ENCODE measurements at regions not wholly inside any gene's neighbourhood (a gene's known extent, or its start where the extent isn't known, plus 50 kb on each side); places are given as distances from the start of the nearest gene placed in this dataset.
"Not testable (repeated sequence)": the region's sequence is repeated elsewhere in the genome, so short reads cannot be mapped to it uniquely, and the experiment has no call there.

DNA sequence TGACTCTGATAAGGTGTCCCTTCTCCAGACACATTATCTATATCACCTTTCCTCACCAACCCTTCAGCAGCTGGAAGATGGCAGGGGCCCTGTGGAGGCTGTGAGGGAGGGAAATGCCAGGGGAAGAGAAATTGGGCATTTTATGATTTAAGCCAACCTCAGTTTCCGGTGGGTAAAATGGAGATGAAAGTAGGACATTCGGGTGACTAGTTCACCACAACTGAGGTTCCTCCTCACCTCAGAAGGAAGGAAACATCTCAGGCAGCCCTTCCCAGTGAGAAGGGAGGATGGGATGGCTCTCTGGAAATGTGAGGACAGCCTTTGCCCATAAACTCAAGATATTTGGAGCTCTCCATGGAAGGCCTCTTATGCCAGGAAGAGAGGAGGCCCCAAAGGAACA lies 251.5 kb downstream of the MID1IP1 start:
- H3K4me3 ChIP-seq (ENCODE audit: low read length): no peak overlapping the region
- no peaks in the 10 kb centered on the region for H3K9me3 ChIP-seq (replicated peaks; ENCODE audit: control insufficient read depth, low read depth, low read length)
- H3K27me3 ChIP-seq (ENCODE audit: control insufficient read depth, insufficient read depth, low read length): peaks cover 28% of the 10 kb centered on the region
- no peak for DNase-seq
- H3K27ac ChIP-seq (ENCODE audit: low read length): no peak overlapping the region
- no peaks in the 10 kb centered on the region for H3K36me3 ChIP-seq (ENCODE audit: control insufficient read depth, insufficient read depth, low read length)
- WGBS (ENCODE audit: insufficient coverage): no CpG with 5 or more reads among the region's 2 CpGs
- H3K4me1 ChIP-seq (ENCODE audit: control insufficient read depth, insufficient read depth, low read length): peaks cover 6% of the 10 kb centered on the region

DNA sequence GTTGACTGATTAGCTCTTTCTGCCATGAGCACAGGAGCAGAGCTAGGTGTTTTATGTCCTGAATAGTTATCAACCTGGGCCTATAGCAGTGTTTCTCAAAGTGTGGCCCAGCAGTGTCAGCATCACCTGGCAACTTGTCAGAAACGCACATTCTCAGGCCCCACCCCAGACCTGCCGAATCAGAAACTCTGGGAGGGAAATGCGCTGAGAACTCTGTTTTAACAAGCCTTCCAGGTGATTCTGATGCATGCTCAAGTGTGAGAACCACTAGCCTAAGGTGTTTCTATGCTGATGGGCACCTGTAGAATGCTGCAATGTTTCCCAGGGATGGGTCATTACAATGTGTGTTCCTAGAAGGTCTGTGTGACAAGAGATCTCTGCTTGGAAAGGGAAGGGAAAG lies 257.5 kb downstream of the MID1IP1 start:
- H3K9me3 ChIP-seq (replicated peaks; ENCODE audit: control insufficient read depth, low read depth, low read length): peaks cover 5% of the 10 kb centered on the region
- no peak overlapping the region for H3K4me3 ChIP-seq (ENCODE audit: low read length)
- H3K36me3 ChIP-seq (ENCODE audit: control insufficient read depth, insufficient read depth, low read length): no peaks in the 10 kb centered on the region
- DNase-seq: no peak
- peaks cover 20% of the 10 kb centered on the region for H3K27me3 ChIP-seq (ENCODE audit: control insufficient read depth, insufficient read depth, low read length)
- no peaks in the 10 kb centered on the region for H3K4me1 ChIP-seq (ENCODE audit: control insufficient read depth, insufficient read depth, low read length)
- 79% methylated on average over 3 of the region's 3 CpGs for WGBS (ENCODE audit: insufficient coverage)
- H3K27ac ChIP-seq (ENCODE audit: low read length): no peak overlapping the region

DNA sequence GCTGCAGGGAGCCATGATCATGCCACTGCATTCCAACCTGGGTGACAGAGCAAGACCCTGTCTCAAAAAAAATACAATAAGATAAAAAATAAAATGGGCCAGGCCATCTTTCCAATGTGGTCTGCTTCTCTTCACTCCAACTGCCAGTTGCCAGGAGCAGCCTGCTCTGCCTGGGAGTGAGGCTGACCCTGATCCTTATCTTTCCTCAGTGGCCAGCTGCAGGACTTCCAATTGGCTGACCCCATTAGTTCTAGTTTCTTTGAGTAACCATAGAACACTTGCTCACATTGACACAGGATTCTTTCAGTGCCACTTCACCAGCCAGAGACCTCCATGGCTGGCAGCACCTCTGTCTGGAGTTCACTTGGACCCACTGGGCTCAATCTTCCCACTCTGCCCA lies 258.6 kb downstream of the MID1IP1 start:
- no peak overlapping the region for H3K27ac ChIP-seq (ENCODE audit: low read length)
- DNase-seq: no peak
- no peak overlapping the region for H3K4me3 ChIP-seq (ENCODE audit: low read length)
- peaks cover 5% of the 10 kb centered on the region for H3K9me3 ChIP-seq (replicated peaks; ENCODE audit: control insufficient read depth, low read depth, low read length)
- peaks cover 23% of the 10 kb centered on the region for H3K27me3 ChIP-seq (ENCODE audit: control insufficient read depth, insufficient read depth, low read length)
- H3K4me1 ChIP-seq (ENCODE audit: control insufficient read depth, insufficient read depth, low read length): peaks cover under 1% of the 10 kb centered on the region
- no peaks in the 10 kb centered on the region for H3K36me3 ChIP-seq (ENCODE audit: control insufficient read depth, insufficient read depth, low read length)

DNA sequence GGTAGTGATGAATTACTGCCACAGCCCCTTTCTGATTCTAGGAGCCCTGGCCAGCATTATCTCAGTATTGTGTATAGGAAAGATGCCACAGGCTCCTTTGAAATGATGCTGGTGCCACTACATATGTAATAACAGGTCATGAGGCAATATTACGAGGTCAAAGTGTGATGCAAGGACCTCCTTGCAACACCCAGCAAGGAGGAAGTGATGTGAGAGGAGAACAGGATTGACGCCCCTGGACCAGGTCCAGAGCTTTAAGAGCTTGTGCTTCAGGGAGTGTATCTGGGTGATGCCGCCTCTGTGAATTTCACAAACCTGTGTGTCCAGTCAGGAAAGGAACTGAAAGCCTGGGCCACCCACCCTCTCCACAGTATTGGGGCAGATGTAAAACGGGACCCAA lies 261.8 kb downstream of the MID1IP1 start:
- DNase-seq: no peak
- WGBS (ENCODE audit: insufficient coverage): 80% methylated on average over 2 of the region's 4 CpGs

DNA sequence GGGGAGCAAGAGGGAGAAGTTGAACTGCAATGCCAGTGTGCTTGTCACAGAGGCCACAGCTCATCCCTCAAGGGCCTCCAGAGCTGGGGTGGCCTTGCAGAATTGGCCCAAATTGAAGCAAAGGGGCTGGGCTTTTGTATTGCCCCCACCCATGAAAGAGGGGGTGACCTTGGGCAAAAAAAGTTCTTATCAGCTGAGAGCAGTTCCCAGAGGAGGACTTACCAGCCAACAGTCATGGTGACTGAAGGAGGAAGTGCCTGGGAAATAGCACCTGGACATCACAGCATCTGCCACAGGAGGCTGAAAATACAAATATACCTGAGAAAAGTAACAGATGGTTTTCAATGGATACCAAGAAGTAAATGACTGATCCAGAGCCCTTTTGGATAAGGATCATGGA lies 262.4 kb downstream of the MID1IP1 start:
- no peaks in the 10 kb centered on the region for H3K36me3 ChIP-seq (ENCODE audit: control insufficient read depth, insufficient read depth, low read length)
- H3K9me3 ChIP-seq (replicated peaks; ENCODE audit: control insufficient read depth, low read depth, low read length): peaks cover 5% of the 10 kb centered on the region
- H3K27ac ChIP-seq (ENCODE audit: low read length): no peak overlapping the region
- H3K4me3 ChIP-seq (ENCODE audit: low read length): no peak overlapping the region
- no peak for DNase-seq
- H3K27me3 ChIP-seq (ENCODE audit: control insufficient read depth, insufficient read depth, low read length): peaks cover 19% of the 10 kb centered on the region
- peaks cover 4% of the 10 kb centered on the region for H3K4me1 ChIP-seq (ENCODE audit: control insufficient read depth, insufficient read depth, low read length)

More for the DNA sequence above, 261.8 kb downstream of the MID1IP1 start:
- Histone ChIP-seq H3K9me3 (replicated peaks; ENCODE audit: control insufficient read depth, low read depth, low read length) (peaks cover 5% of the 10 kb centered on the region), H3K36me3 (ENCODE audit: control insufficient read depth, insufficient read depth, low read length) (no peaks in the 10 kb centered on the region), H3K27me3 (ENCODE audit: control insufficient read depth, insufficient read depth, low read length) (peaks cover 22% of the 10 kb centered on the region), H3K4me3 (ENCODE audit: low read length) (no peak overlapping the region), H3K4me1 (ENCODE audit: control insufficient read depth, insufficient read depth, low read length) (peaks cover 4% of the 10 kb centered on the region), H3K27ac (ENCODE audit: low read length) (no peak overlapping the region)

DNA sequence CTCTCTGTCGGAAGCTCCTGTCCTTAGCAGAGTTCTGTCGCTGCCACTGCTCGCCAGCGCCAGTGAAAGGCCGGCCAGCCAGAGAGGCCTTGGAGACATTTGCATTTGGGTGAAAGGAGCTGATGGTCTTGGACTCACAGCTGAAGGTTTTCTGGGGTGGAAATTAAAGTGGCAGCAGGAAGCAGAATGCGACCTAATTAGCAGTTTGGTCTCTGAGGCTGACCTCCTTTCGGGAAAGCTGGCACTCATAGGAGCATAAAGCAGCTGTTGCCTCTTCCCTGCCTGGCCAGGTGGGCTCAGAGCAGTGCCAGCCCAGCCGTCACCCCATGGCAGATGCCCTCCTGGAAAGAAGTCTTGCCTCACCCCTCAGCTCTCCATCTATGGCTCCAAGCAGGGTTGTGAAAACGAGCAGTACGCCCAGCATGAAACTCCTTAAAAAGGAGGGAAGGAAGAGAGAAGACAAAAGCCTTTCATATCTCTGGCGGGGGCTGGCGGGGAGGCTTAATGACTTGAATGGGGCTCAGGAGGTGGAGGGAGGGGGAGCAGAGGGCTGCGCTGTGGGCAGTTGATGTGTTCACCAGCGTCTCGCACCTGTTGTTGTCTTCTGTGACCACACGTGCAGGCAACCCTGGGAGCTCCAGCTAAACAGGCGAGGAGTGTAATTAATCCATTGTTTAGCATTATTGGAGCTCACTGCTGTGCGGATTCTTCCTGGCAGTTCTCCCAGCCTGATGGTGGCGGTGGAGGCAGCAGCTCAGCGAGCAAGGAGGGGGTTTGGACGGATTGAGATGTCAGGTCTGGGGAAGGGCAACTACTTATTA lies 264.0 kb downstream of the MID1IP1 start:
- peak overlapping the region; percentile 7 for H3K27ac ChIP-seq (ENCODE audit: low read length)

DNA sequence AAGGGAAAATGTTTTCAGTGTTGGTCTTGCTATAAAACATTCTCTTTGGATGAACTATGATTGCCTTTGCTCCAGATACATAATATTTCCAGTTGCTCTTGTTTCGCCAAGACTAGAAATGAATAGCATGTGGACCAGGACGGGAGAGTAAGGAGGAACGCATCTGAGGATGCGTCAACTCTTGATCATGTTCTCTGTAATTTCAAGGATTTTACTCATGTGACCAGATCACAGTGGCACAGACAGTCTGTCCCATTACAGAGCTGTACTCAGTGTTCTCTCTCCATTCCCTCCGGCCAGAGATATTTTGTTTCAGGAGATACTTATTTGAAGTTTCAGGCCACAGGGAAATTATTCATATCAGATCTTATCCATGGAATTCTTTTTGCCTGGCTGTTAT lies 266.6 kb downstream of the MID1IP1 start:
- peak; percentile 17 for DNase-seq
- Histone ChIP-seq H3K4me3 (ENCODE audit: low read length) (no peak overlapping the region), H3K36me3 (ENCODE audit: control insufficient read depth, insufficient read depth, low read length) (no peaks in the 10 kb centered on the region), H3K27me3 (ENCODE audit: control insufficient read depth, insufficient read depth, low read length) (peaks cover 14% of the 10 kb centered on the region), H3K4me1 (ENCODE audit: control insufficient read depth, insufficient read depth, low read length) (peaks cover 4% of the 10 kb centered on the region), H3K9me3 (replicated peaks; ENCODE audit: control insufficient read depth, low read depth, low read length) (no peaks in the 10 kb centered on the region), H3K27ac (ENCODE audit: low read length) (no peak overlapping the region)
- WGBS (ENCODE audit: insufficient coverage): 56% methylated on average over 3 of the region's 5 CpGs

More for the DNA sequence above, 264.0 kb downstream of the MID1IP1 start:
- H3K4me1 ChIP-seq (ENCODE audit: control insufficient read depth, insufficient read depth, low read length): peaks cover 4% of the 10 kb centered on the region
- no peak overlapping the region for H3K4me3 ChIP-seq (ENCODE audit: low read length)
- H3K36me3 ChIP-seq (ENCODE audit: control insufficient read depth, insufficient read depth, low read length): no peaks in the 10 kb centered on the region
- WGBS (ENCODE audit: insufficient coverage): 44% methylated on average over 14 of the region's 21 CpGs
- peaks cover 5% of the 10 kb centered on the region for H3K9me3 ChIP-seq (replicated peaks; ENCODE audit: control insufficient read depth, low read depth, low read length)
- peaks cover 15% of the 10 kb centered on the region for H3K27me3 ChIP-seq (ENCODE audit: control insufficient read depth, insufficient read depth, low read length)
- DNase-seq: peak; percentile 76

DNA sequence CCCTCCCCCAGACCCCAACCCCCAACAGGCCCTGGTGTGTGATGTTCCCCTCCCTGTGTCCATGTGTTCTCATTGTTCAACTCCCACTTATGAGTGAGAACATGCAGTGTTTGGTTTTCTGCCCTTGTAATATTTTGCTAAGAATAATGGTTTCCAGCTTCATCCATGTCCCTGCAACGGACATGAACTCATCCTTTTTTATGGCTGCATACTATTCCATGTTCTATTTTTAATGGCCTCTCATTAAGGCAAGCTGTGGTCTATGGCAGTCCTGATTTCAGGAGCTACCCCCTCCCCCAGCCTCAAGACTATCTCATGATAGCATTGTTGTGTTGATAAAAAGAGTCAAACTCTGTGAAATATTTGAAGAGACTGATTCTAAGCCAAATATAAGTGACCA lies 267.4 kb downstream of the MID1IP1 start:
- not testable (repeated sequence) for H3K27ac ChIP-seq (ENCODE audit: low read length); DNase-seq; H3K4me1 ChIP-seq (ENCODE audit: control insufficient read depth, insufficient read depth, low read length); H3K9me3 ChIP-seq (replicated peaks; ENCODE audit: control insufficient read depth, low read depth, low read length); H3K4me3 ChIP-seq (ENCODE audit: low read length); H3K36me3 ChIP-seq (ENCODE audit: control insufficient read depth, insufficient read depth, low read length)
- WGBS (ENCODE audit: insufficient coverage): 100% methylated on average over 1 of the region's 1 CpG
- peaks cover 14% of the 10 kb centered on the region for H3K27me3 ChIP-seq (ENCODE audit: control insufficient read depth, insufficient read depth, low read length)

DNA sequence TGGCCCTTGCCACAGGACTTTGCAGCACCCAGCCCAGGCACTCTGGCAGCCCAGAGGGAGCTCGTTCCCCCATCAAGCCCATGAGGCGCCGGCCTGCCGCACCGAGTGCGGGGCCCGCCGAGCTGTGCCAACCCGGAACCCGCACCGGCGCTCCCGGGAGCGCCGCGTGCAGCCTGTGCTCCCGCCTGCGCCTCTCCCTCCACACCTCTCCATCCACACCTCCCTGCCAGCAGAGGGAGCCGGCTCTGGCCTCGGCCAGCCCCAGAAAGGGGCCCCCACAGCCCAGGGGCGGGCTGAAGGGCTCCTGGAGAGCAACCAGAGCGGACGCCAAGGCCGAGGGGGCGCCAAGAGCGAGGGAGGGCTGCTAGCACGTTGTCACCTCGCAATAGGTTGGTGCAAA lies 268.8 kb downstream of the MID1IP1 start:
- H3K4me1 ChIP-seq (ENCODE audit: control insufficient read depth, insufficient read depth, low read length): peaks cover 1% of the 10 kb centered on the region
- peaks cover 9% of the 10 kb centered on the region for H3K27me3 ChIP-seq (ENCODE audit: control insufficient read depth, insufficient read depth, low read length)
- no peak overlapping the region for H3K4me3 ChIP-seq (ENCODE audit: low read length)
- H3K9me3 ChIP-seq (replicated peaks; ENCODE audit: control insufficient read depth, low read depth, low read length): no peaks in the 10 kb centered on the region
- no peak overlapping the region for H3K27ac ChIP-seq (ENCODE audit: low read length)
- whole genome bisulfite sequencing (ENCODE audit: insufficient coverage): 74% methylated on average over 11 of the region's 28 CpGs
- DNase-seq: no peak
- H3K36me3 ChIP-seq (ENCODE audit: control insufficient read depth, insufficient read depth, low read length): no peaks in the 10 kb centered on the region

DNA sequence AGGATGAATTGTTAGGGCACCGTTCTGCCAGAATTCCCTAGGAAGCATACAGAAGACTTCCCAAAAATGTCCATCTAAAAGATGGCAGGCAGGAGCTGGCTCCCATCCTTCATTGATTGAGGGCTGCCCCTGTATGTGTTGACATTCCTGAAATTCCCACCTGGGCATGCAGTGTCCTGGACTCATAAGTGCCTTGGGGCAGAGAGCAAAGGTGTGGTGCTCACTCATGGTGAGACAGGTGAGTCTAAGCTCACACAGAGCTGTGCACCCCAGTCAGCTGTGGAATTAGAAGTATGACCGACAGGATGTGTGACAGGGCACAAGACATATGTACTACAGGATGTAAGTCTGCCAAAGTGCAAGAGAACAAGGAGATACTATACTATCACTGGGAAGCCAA lies 271.9 kb downstream of the MID1IP1 start:
- DNase-seq: no peak
- H3K9me3 ChIP-seq (replicated peaks; ENCODE audit: control insufficient read depth, low read depth, low read length): no peaks in the 10 kb centered on the region
- H3K4me1 ChIP-seq (ENCODE audit: control insufficient read depth, insufficient read depth, low read length): no peaks in the 10 kb centered on the region
- H3K36me3 ChIP-seq (ENCODE audit: control insufficient read depth, insufficient read depth, low read length): no peaks in the 10 kb centered on the region
- peaks cover 3% of the 10 kb centered on the region for H3K27me3 ChIP-seq (ENCODE audit: control insufficient read depth, insufficient read depth, low read length)
- WGBS (ENCODE audit: insufficient coverage): 50% methylated on average over 1 of the region's 2 CpGs
- no peak overlapping the region for H3K4me3 ChIP-seq (ENCODE audit: low read length)
- no peak overlapping the region for H3K27ac ChIP-seq (ENCODE audit: low read length)

DNA sequence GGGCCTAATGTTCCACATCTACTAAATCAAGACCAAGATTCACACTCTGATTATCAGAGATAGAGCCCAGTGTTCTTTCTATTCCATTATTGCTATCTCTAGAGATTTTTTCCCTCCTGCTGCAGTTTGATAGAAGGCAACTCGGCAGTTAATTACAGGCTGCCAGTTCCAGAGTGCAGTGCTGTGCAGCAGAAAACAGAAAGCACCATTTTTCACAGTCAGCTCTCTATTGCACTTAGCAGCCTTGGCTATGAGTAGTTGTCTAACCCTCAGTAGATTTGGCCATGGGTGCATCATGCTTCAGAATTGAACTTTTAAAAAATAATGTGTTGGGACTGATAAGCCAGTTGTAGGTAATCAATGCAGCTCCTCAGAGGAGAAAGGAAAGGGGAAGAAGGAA lies 295.3 kb downstream of the MID1IP1 start:
- Histone ChIP-seq H3K27me3 (ENCODE audit: control insufficient read depth, insufficient read depth, low read length) (peaks cover 3% of the 10 kb centered on the region), H3K9me3 (replicated peaks; ENCODE audit: control insufficient read depth, low read depth, low read length) (no peaks in the 10 kb centered on the region), H3K36me3 (ENCODE audit: control insufficient read depth, insufficient read depth, low read length) (no peaks in the 10 kb centered on the region), H3K4me3 (ENCODE audit: low read length) (no peak overlapping the region), H3K27ac (ENCODE audit: low read length) (no peak overlapping the region), H3K4me1 (ENCODE audit: control insufficient read depth, insufficient read depth, low read length) (no peaks in the 10 kb centered on the region)
- 33% methylated on average over 1 of the region's 1 CpG for WGBS (ENCODE audit: insufficient coverage)
- DNase-seq: no peak

Data from muscle of leg (tissue), 3 donors.